GM06990 (cell line): ENCODE measurements at regions not wholly inside any gene's neighbourhood (a gene's known extent, or its start where the extent isn't known, plus 50 kb on each side); places are given as distances from the start of the nearest gene placed in this dataset.

Experiments
- DNase-seq: peaks from one replicate; pipeline ENCODE4 v3.0.0-alpha.2; 2011; ENCODE audit not compliant: insufficient read length; ENCODE audit errors: extremely low read depth
- H3K27me3 ChIP-seq: replicated peaks from 2 replicates; pipeline ENCODE4 v1.6.0; 2011; ENCODE audit warnings: low read length; ENCODE audit not compliant: control insufficient read depth, insufficient read depth
- H3K36me3 ChIP-seq: 2 replicates; pipeline ENCODE4 v1.5.1; 2011; ENCODE audit warnings: low read length; ENCODE audit not compliant: control insufficient read depth, insufficient read depth
- H3K4me3 ChIP-seq: replicated peaks from 2 replicates; pipeline ENCODE4 v1.5.1; 2011; ENCODE audit warnings: low read depth, mild to moderate bottlenecking, control low read depth, low read length
- TF ChIP-seq, protein P1 (sequence below): IDR thresholded peaks from 2 replicates; pipeline ENCODE4 v1.5.1; 2011; ENCODE audit warnings: low read length, control low read depth, mild to moderate bottlenecking, inconsistent platforms; ENCODE audit not compliant: insufficient read depth, poor library complexity, severe bottlenecking

DNA sequence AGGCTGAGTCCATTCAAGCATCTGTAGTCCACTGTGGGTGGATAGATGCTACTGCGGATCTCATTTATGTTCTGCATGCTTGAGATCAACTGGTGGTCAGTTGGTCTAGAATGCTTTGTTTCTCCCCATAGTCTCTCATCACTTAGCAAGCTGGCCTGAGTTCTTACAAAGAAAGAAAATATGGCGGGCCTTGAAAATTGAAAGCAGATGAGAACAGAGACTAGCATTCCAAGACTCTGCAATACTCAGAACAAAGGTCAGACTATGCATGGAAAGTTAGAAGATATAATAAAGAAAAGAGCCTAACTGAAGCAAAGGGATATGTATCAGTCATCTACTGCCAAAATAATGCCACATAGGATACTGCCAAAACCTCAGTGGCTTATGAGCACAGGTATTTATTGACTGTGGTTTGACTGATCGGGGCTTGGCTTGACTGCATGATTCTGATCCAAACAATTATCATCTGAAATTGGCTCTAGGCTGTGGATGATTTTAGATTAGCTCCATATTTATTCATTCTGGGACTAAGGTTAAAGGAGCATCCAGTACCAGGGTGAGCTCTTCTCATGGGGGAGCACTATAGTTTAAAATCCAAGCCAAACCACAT is 258.9 kb downstream of the TAF11L14 start:
- TF ChIP-seq, protein P1, sequence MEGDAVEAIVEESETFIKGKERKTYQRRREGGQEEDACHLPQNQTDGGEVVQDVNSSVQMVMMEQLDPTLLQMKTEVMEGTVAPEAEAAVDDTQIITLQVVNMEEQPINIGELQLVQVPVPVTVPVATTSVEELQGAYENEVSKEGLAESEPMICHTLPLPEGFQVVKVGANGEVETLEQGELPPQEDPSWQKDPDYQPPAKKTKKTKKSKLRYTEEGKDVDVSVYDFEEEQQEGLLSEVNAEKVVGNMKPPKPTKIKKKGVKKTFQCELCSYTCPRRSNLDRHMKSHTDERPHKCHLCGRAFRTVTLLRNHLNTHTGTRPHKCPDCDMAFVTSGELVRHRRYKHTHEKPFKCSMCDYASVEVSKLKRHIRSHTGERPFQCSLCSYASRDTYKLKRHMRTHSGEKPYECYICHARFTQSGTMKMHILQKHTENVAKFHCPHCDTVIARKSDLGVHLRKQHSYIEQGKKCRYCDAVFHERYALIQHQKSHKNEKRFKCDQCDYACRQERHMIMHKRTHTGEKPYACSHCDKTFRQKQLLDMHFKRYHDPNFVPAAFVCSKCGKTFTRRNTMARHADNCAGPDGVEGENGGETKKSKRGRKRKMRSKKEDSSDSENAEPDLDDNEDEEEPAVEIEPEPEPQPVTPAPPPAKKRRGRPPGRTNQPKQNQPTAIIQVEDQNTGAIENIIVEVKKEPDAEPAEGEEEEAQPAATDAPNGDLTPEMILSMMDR = no peak
- DNase-seq = no peak
- H3K27me3 ChIP-seq = no peaks in the 10 kb centered on the region

DNA sequence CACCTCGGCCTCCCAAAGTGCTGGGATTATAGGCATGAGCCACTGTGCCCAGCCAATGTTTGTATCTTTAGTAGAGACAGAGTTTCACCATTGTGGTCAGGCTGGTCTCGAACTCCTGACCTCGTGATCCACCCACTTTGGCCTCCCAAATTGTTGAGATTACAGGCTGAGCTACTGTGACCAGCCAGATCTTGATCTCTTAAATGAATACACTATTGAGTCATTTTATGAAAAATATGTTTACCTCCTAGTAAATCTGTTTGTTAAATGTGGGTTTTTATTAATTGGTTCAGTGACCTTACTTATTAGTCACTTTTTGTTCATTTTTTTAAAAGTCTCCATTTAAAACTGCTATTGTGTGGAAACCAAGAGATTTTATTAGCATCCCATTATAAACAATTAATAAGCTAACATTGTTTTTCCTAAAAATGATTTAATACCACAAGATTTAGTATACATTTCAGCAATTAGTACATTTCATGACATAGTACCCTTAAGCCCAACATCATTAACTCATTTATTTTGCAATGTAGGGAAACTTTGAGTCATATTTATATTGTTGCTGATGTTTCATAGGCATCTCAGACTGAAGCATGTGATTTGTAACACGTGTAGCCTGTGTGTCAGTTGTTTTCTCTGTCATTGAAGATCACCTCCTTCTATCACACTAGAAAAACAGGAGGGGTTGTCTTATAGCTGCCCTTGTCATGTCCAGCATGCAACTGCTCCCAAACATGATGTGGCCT is 261.2 kb downstream of the TAF11L14 start:
- Histone ChIP-seq H3K4me3 (no peak overlapping the region), H3K27me3 (no peaks in the 10 kb centered on the region), H3K36me3 (no peaks in the 10 kb centered on the region)
- TF ChIP-seq, protein P1 = no peak
- DNase-seq = no peak

More for the DNA sequence above, 258.9 kb downstream of the TAF11L14 start:
- Histone ChIP-seq H3K4me3 (no peak overlapping the region), H3K36me3 (no peaks in the 10 kb centered on the region)

DNA sequence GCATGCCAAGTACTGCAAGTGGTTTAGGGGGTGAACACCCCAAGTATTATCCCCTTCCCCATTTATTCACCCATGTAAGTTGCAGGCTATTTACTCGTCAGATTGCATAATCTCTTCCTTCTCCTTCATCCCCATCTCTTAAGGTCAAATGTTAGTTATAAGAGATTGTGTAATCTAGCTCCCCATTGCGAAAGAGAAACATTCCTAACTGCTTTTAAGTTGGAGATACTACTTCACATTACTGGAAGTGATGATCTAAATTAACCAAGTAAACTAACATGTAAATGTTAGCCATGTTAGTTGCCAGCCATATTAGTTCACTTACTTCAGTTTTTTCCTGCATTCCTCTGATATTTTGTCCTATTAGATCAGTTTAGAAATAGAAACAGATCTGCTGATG is 262.3 kb downstream of the TAF11L14 start:
- Histone ChIP-seq H3K36me3 (no peaks in the 10 kb centered on the region), H3K4me3 (no peak overlapping the region), H3K27me3 (no peaks in the 10 kb centered on the region)
- TF ChIP-seq, protein P1 = no peak
- DNase-seq = no peak

DNA sequence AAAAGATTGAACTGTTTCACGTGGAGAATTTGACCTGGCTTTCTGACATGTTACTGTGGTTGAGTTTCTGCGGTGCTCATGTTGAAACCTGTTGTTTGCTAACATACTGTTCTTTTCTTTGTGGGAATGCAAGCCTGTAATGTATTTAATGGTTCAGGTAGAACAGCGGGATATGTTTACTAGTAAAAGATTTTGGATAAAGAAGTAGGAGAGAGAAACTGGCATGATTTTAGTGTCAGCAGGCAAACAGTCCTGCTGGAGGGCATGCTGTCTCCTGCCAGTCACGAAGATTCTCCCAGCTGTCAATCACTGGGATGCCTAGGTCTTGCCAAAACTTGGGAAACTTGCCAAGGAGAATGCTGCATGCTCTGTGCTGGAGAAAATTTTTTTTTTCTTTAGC is 263.5 kb downstream of the TAF11L14 start:
- Histone ChIP-seq H3K36me3 (no peaks in the 10 kb centered on the region), H3K4me3 (no peak overlapping the region), H3K27me3 (no peaks in the 10 kb centered on the region)
- DNase-seq = no peak
- TF ChIP-seq, protein P1 = no peak

DNA sequence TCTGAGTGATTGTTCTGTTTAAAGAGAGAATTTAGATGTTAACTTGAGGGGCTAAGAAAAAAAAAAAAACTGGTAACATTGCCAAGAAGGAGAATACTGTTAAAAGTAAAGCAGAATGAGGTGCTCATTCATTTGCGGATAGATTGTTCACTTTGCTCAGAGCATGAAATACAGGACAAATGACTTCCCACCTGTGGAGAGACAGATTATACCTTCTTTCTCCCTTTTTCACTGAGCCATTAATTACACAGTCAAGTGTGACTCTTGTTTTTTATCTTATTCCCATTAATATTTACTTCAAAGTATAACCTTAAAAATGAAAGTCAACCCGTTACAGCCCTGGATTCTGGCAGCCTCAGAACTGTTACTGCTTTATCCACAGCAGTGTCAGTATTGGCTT is 264.5 kb downstream of the TAF11L14 start:
- Histone ChIP-seq H3K4me3 (no peak overlapping the region), H3K27me3 (no peaks in the 10 kb centered on the region), H3K36me3 (no peaks in the 10 kb centered on the region)
- TF ChIP-seq, protein P1 = no peak
- DNase-seq = no peak
